Upper lobe of left lung (tissue), 4 donors: ENCODE measurements at regions not wholly inside any gene's neighbourhood (a gene's known extent, or its start where the extent isn't known, plus 50 kb on each side); places are given as distances from the start of the nearest gene placed in this dataset.

Experiments
- CTCF ChIP-seq, 6 experiments: fragments of 450-650 bp in 4 of 6; fragments of 200-600 bp in 2 of 6; sonication (generic) in 2 of 6; IDR thresholded peaks; one replicate each; pipeline ENCODE4 v1.5.1; 2016 to 2019; ENCODE audit warnings: antibody characterized with exemption in 6 of 6
- POLR2A ChIP-seq, 4 donors: fragments of 450-650 bp; IDR thresholded peaks; one replicate each; pipeline ENCODE4 v1.5.1; 2016 to 2017; ENCODE audit warnings: antibody characterized with exemption in 4 of 4, mild to moderate bottlenecking in 2 of 4

GRCh38 chr16:85242140-85242539 is 129.9 kb upstream of the CIBAR2 start:
- TF ChIP-seq CTCF (IDR thresholded peaks at IDR 0.05) (no peak), POLR2A (IDR thresholded peaks at IDR 0.05) (no peak)
